ENCODE measurements at regions not wholly inside any gene's neighbourhood (a gene's known extent, or its start where the extent isn't known, plus 50 kb on each side); places are given as distances from the start of the nearest gene placed in this dataset.
"Not testable (repeated sequence)": the region's sequence is repeated elsewhere in the genome, so short reads cannot be mapped to it uniquely, and the experiment has no call there.

DNA sequence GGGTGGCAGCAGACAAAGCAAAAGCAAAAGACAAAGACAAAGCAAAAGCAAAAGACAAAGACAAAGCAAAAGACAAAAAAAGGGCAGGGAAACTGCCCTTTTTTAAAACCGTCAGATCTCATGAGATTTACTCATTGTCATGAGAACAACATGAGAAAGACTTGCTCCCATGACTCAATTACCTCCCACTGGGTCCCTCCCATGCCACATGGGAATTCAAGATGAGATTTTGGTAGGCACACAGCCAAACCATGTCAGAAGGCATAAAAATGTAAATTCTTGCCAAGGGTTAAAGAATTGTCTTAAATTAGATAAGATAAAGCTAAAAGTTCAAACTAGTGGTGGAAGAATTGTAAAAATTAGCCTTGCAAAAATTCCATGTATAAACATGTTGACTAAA is 419.7 kb downstream of the TRAM1L1 start:
- DNase-seq (ENCODE audit: low read depth), result no peak

DNA sequence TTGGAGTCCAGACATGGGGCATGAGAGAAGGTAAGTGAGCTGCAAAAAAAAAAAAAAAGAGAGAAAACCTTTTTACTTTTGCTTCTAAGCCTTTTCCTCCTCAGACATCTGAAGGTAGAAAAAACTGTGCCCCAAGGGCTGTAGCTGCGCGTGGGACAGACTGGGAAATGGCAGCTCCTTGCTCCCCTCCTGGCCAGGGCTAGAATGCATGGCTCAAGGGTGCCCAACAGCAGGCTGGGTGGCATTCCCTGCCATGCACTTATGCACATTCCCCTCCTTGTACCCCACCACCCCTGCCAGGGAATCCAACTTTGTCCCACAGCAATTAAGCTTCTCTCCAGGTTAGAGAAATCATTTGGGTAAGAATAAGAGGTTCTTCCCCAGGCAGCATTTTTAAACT is 421.2 kb downstream of the TRAM1L1 start:
- DNase-seq (ENCODE audit: low read depth), result no peak

- no peak for DNase-seq (ENCODE audit: low read depth)
Observed at GRCh38 chr4:116639070-116639577, 446.3 kb downstream of the TRAM1L1 start.

- no peak for DNase-seq (ENCODE audit: low read depth)
Observed at GRCh38 chr4:116638592-116638991, 446.8 kb downstream of the TRAM1L1 start.

GRCh38 chr4:116636917-116637316 is 448.5 kb downstream of the TRAM1L1 start:
- DNase-seq (ENCODE audit: low read depth), result no peak

GRCh38 chr4:116632269-116632668 is 453.1 kb downstream of the TRAM1L1 start:
- no peak for DNase-seq (ENCODE audit: low read depth)

- DNase-seq (ENCODE audit: low read depth), result no peak
Observed at GRCh38 chr4:116628598-116628997, 456.8 kb downstream of the TRAM1L1 start.

- DNase-seq (ENCODE audit: low read depth), result no peak
Observed at GRCh38 chr4:116627545-116627944, 457.8 kb downstream of the TRAM1L1 start.

DNA sequence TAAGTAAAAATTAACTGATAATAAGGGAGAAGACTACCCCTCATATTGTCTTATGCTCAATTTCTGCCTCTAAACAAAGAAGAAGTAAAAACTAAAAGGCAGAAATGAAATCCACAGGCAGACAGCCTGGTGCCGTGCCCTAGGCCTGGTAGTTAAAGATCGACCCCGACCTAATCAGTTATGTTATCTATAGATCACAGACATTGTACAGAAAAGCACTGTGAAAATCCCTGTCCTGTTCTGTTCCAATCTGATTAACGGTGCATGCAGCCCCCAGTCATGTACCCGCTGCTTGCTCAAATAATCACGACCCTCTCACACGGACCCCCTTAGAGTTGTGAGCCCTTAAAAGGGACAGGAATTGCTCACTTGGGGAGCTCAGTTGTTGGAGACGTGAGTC is 465.9 kb downstream of the TRAM1L1 start:
- DNase-seq (ENCODE audit: low read depth), result not testable (repeated sequence)

GRCh38 chr4:116618638-116619037 is 466.7 kb downstream of the TRAM1L1 start:
- no peak for DNase-seq (ENCODE audit: low read depth)

DNA sequence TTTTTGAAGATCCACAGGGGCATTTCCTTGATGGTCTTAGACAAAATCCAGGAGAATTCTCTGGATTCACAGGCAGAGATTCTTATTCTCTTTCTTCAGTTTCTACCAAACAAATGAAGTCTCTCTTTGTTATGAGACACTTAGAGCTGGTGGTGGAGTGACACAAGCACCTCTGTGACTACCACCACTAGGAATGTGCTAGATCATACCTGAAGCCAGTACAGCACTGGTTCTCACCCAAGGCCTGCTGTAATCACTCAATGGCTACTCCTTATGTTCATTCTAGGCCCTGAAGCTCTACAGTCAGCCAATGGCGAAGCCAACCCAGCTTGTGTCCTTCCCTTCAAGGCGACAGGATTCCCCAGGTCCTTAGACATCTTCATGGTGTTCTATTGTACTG is 482.3 kb downstream of the TRAM1L1 start:
- no peak for DNase-seq (ENCODE audit: low read depth)

DNA sequence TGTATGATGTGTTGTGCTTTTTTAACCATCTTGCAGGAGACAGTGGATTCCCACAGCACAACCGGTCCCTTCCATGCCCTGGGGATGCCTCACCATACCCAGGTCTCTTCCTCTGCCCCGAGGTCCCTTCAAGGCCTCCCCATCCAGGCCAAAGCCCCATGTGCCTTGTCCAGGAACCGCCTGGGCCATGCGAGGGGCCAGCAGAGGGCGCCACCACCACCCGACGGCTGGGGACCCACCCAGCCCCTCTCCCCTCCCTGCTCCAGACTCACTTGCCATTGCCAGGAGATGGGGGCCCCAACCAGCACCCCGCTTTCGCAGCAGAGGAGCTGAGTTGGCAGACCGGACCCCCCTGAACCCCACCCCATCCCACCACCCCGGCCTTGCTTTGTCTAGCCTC is 485.5 kb downstream of the TRAM1L1 start:
- no peak for DNase-seq (ENCODE audit: low read depth)

DNA sequence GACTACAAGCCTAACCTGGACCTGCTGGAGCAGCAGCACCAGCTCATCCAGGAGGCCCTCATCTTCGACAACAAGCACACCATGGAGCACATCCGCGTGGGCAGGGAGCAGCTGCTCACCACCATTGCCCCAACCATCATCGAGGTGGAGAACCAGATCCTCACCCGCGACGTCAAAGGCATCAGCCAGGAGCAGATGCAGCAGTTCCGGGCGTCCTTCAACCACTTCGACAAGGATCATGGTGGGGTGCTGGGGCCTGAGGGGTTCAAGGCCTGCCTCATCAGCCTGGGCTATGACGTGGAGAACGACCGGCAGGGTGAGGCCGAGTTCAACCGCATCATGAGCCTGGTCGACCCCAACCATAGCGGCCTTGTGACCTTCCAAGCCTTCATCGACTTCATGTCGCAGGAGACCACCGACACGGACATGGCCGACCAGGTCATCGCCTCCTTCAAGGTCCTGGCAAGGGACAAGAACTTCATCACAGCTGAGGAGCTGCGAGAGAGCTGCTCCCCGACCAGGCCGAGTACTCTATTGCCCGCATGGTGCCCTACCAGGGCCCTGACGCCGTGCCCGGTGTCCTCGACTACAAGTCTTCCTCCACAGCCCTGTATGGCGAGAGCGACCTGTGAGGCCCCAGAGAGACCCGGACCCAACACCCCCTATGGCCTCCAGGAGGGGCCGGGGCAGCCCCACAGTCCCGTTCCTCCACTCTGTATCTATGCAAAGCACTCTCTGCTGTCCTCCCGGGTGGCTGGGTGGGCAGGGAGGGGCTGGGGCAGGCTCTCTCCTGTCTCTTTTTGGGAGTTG is 486.2 kb downstream of the TRAM1L1 start:
- DNase-seq (ENCODE audit: low read depth), result no peak

DNA sequence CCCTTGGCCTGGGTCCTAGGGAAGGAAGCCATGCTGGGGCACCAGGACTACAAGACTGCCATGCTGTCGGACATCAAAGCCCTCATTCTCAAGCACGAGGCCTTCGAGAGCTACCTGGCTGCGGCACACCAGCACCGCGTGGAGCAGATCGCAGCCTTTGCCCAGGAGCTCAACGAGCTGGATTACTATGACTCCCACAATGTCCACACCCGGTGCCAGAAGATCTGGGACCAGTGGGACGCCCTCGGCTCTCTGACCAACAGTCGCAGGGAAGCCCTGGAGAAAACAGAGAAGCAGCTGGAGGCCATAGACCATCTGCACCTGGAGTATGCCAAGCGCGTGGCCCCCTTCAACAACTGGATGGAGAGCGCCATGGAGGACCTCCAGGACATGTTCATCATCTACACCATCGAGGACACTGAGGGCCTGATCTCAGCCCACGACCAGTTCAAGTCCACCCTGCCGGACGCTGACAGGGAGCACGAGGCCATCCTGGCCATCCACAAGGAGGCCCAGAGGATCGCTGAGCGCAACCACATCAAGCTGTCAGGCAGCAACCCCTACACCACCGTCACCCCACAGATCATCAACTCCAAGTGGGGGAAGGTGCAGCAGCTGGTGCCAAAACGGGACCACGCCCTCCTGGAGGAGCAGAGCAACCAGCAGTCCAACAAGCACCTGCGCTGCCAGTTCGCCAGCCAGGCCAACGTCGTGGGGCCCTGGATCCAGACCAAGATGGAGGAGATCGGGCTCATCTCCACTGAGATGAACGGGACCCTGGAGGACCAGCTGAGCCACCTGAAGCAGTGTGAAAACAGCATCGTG is 487.0 kb downstream of the TRAM1L1 start:
- no peak for DNase-seq (ENCODE audit: low read depth)

- no peak for DNase-seq (ENCODE audit: low read depth)
Observed at GRCh38 chr4:116590648-116591047, 494.7 kb downstream of the TRAM1L1 start.

DNA sequence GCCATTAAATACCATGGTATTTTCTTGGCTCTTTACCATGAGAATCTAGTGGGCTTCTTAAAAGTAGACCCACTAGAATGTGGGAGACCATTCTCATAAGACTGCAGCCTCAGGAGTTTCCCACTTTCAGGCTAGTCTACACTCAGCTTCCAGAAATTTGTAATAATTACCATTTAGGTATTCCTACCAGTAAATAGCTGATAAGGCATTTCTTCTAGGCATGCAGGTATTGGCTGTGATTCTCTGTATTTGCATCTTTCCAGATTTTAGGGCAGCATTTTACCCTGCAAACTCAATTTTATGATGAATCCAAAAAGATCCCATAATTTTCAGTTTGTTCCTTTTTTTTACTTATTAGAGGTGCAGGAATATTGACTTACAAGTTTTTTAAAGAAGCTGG is 496.6 kb downstream of the TRAM1L1 start:
- no peak for DNase-seq (ENCODE audit: low read depth)

GRCh38 chr4:116585246-116585645 is 500.1 kb downstream of the TRAM1L1 start:
- DNase-seq (ENCODE audit: low read depth), result no peak

- no peak for DNase-seq (ENCODE audit: low read depth)
Observed at GRCh38 chr4:116577321-116577720, 508.1 kb downstream of the TRAM1L1 start.

- no peak for DNase-seq (ENCODE audit: low read depth)
Observed at GRCh38 chr4:116573540-116573939, 511.8 kb downstream of the TRAM1L1 start.

GRCh38 chr4:116561768-116562167 is 523.6 kb downstream of the TRAM1L1 start:
- DNase-seq (ENCODE audit: low read depth), result no peak

DNA sequence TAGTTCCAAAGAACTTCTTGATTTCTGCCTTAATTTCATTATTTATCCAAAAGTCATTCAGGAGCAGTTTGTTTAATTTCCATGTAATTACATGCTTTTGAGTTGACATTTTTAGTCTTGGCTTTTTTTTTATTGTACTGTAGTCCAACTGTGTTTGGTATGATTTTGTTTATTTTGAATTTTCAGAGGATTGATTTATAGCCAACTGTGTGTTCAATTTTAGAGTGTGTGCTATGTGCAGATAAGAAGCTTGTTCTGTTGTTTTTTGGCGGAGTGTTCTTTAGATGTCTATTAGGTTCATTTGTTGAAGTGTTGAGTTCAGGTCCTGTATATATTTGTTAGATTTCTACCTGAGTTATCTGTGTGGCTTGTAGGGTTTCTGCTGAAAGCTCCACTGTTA is 533.6 kb downstream of the TRAM1L1 start:
- DNase-seq (ENCODE audit: low read depth), result no peak

GRCh38 chr4:116547632-116548031 is 537.7 kb downstream of the TRAM1L1 start:
- DNase-seq (ENCODE audit: low read depth), result no peak

DNA sequence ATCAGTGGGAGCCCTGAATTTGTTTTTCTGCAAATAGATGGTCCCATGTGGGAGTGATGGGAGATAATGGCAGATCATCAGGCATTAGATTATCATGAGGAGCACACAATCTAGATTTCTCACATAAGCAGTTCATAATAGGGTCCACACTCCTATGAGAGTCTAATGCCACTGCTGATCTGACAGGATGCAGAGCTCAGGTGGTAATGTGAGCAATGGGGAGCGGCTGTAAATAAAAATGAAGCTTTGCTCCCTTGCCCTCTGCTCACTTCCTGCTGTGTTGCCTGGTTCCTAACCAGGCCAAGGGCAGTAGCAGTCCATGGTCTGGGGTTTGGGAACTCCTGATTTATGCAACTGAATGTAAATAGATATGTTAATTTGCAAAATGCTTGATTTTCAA is 538.6 kb downstream of the TRAM1L1 start:
- no peak for DNase-seq (ENCODE audit: low read depth)
